ENCODE measurements at regions not wholly inside any gene's neighbourhood (a gene's known extent, or its start where the extent isn't known, plus 50 kb on each side); places are given as distances from the start of the nearest gene placed in this dataset.

- TF ChIP-seq CTCF (conservative IDR thresholded peaks at IDR 0.05 in 1 of 2, IDR thresholded peaks at IDR 0.05 in 1 of 2; ENCODE audit: low read depth in 1 of 2, low read length in 2 of 2) = no peak
- no peak for TF ChIP-seq EZH2 (IDR thresholded peaks at IDR 0.05; ENCODE audit: low read length, missing control alignments)
Observed at GRCh38 chr18:54043484-54044251, 180.8 kb downstream of the MBD2 start.

Measured in fibroblast of lung (primary cell).